Adipocyte (in vitro differentiated cells): ENCODE measurements at regions not wholly inside any gene's neighbourhood (a gene's known extent, or its start where the extent isn't known, plus 50 kb on each side); places are given as distances from the start of the nearest gene placed in this dataset.

Experiments
- DNase-seq: peaks from one replicate; pipeline ENCODE4 v3.0.0-alpha.2; 2015; ENCODE audit warnings: low read depth
- H3K27me3 ChIP-seq: replicated peaks from 2 replicates; pipeline ENCODE4 v1.7.0; 2013; ENCODE audit warnings: mild to moderate bottlenecking, low read length, moderate library complexity; ENCODE audit not compliant: control insufficient read depth, insufficient read depth
- H3K36me3 ChIP-seq: 2 replicates; pipeline ENCODE4 v1.7.0; 2013; ENCODE audit warnings: low read length, mild to moderate bottlenecking, moderate library complexity; ENCODE audit not compliant: control insufficient read depth, insufficient read depth, severe bottlenecking
- H3K4me1 ChIP-seq: 2 replicates; pipeline ENCODE4 v1.7.0; 2013; ENCODE audit warnings: mild to moderate bottlenecking, low read length, moderate library complexity; ENCODE audit not compliant: control insufficient read depth, insufficient read depth
- H3K4me3 ChIP-seq: 2 replicates; pipeline ENCODE4 v1.7.0; 2013; ENCODE audit warnings: mild to moderate bottlenecking, low read length, moderate library complexity
- H3K9ac ChIP-seq: 2 replicates; pipeline ENCODE4 v1.7.0; 2013; ENCODE audit warnings: mild to moderate bottlenecking, low read length, moderate library complexity
- H3K9me3 ChIP-seq: 2 replicates; pipeline ENCODE4 v1.7.0; 2013; ENCODE audit warnings: mild to moderate bottlenecking, low read length, moderate library complexity; ENCODE audit not compliant: control insufficient read depth

DNA sequence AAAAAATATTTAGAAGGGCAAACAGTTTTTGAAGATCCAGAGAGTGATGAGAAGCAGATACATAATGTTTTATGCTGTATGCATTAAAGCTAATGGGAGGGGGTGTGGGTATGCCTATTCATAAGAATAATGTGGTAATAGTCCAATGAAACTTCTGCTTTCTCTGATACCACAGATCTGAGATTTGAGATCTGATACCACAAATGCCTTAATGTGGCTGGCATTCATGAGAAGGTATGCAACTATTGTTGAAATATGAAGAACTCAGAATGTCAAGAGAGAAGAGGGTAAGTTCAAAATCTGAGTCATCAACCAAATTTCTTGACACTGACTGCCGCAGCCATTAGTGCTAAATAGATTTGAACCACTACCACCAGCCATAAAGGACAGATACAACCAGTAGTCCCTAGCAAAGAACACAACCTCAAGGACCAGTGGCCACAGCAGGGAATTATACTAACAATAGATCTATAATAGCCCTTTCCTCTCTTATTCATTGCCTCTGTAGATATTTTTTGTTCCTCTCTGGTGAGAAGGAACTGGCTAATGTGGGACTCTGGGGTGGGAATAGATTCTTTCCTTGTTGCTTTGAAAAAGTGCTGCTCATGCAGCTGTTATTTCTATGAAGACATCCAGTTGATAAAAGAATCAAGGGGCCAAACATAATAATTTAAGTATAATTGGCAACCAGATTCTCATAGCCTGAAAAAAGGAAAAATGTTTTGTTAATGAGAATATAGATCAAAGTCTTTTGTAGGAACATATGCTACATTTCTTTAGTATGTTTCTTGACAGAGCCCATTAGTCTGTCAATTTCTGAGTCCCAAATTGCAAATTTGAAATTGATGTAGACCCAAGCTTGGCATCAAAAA is 256.5 kb upstream of the ZNF608 start:
- no peaks in the 10 kb centered on the region for H3K27me3 ChIP-seq
- no peak overlapping the region for H3K4me3 ChIP-seq
- no peaks in the 10 kb centered on the region for H3K36me3 ChIP-seq
- H3K9ac ChIP-seq, result no peak overlapping the region
- no peaks in the 10 kb centered on the region for H3K4me1 ChIP-seq
- H3K9me3 ChIP-seq, result peaks cover 4% of the 10 kb centered on the region
- peak; percentile 25 for DNase-seq

DNA sequence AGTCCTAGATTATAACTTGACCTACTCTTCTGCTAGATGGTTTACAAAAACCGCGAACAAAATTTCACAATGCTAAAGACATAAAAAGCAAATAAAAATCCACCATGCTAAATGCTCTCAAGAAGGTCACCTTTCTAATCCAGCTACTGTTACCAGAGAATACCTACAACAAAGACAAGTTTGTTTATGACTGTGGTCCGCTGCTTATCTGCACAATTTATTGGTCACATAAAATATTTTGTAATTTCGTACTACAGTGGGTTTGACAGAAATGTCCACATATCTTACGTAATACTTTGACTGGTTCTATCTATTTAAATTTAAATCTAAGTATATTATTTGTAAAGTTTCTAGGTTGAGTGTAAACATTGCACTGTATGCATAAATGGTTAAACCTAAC is 257.6 kb upstream of the ZNF608 start:
- Histone ChIP-seq H3K4me3 (no peak overlapping the region), H3K9ac (no peak overlapping the region), H3K27me3 (no peaks in the 10 kb centered on the region), H3K9me3 (peaks cover 4% of the 10 kb centered on the region), H3K4me1 (no peaks in the 10 kb centered on the region), H3K36me3 (no peaks in the 10 kb centered on the region)
- no peak for DNase-seq

DNA sequence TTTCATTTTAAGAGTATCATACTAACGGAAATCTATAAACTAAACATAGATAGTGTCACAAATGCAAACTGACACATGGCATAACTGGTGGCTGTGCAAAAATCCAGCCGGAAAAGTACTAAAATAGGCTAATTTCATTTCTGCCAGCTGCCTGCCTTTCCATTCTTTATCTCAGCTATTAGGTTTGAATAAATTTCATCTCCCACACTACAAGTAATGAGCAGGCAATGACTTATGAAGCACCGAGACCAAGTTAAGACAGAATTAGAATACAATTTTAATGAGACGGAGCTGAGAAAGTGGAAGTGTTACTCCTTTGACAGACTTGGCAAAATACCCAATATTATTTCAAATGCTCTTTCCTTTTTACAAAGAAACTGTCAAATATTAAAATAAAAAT is 258.8 kb upstream of the ZNF608 start:
- peak overlapping the region; percentile 20 for H3K4me3 ChIP-seq
- no peaks in the 10 kb centered on the region for H3K36me3 ChIP-seq
- no peak for DNase-seq
- no peaks in the 10 kb centered on the region for H3K4me1 ChIP-seq
- peak overlapping the region; percentile 37 for H3K9ac ChIP-seq
- no peaks in the 10 kb centered on the region for H3K27me3 ChIP-seq
- peaks cover 4% of the 10 kb centered on the region for H3K9me3 ChIP-seq

DNA sequence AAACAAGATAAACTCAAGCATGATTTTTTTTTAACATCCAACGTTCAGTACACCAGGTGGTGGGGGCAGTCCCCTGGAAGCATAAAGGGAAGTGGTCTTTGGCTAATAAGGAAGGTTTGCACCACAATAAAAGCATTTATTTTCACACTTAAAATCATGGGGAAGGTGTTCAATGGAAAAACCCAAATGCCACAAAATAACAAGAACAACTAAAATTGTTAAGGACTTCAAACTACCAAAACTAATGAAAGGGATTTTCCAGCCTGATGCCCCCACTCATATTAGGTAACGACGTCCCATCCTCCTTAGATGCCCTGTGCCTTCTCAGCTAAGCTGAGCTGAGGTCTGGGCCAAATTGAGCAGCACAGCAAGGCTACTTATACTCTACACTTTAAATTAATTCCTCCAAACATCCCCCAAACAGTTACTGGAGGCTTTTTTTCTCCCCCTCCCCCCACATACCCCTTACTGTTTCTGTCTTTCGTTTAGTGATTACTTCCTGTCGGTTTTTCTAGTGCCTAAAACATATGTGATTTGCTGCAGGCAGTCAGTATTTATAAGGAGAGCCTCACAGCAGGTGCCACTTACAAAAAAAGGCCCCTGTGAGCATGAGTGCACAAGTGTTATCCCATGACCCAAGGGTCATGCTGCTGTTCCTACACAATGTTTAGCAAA is 259.7 kb upstream of the ZNF608 start:
- Histone ChIP-seq H3K36me3 (no peaks in the 10 kb centered on the region), H3K9ac (no peak overlapping the region), H3K27me3 (no peaks in the 10 kb centered on the region), H3K9me3 (peaks cover 4% of the 10 kb centered on the region), H3K4me3 (no peak overlapping the region), H3K4me1 (no peaks in the 10 kb centered on the region)
- no peak for DNase-seq

DNA sequence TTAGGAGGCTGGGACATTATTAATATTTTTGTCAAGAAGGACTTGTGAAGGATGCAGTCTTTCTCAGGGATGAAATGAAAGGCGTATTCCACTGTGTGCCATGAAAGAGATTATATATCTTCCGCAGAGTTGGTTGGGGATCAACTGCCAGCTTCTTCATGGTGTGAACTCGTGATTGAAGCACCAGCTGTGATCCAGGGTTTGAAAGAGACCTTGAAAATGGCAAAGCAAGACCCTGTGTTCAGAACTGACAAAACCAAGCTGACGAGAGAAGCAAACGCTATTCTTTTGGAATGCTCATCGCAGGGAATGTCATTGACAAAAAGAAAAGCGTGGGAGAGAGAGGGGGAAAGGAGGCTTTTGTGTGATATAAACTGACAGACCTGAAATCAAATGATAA is 263.9 kb upstream of the ZNF608 start:
- Histone ChIP-seq H3K9ac (no peak overlapping the region), H3K27me3 (no peaks in the 10 kb centered on the region), H3K36me3 (no peaks in the 10 kb centered on the region), H3K4me1 (no peaks in the 10 kb centered on the region), H3K4me3 (no peak overlapping the region), H3K9me3 (no peaks in the 10 kb centered on the region)
- DNase-seq, result no peak

DNA sequence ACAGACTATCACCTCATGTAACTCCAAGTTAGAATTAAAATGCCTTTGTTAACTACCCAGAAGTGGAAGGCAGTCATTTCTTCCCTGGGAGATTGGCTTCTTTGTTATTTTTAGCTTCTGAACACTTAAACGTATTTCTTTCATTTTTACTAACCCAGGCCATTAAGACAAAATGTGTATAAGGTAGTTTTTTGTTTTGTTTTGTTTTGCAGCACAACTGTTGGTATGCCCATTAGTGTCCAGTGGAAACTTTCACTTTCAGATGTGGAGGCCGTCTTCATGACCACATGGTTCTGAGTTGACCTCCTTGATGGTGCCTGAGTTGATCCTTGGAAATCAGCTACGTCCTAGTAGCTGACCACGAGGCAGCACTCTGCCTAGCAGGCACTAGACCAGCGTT is 264.6 kb upstream of the ZNF608 start:
- Histone ChIP-seq H3K4me1 (no peaks in the 10 kb centered on the region), H3K9me3 (no peaks in the 10 kb centered on the region), H3K9ac (no peak overlapping the region), H3K27me3 (no peaks in the 10 kb centered on the region), H3K36me3 (no peaks in the 10 kb centered on the region), H3K4me3 (no peak overlapping the region)
- no peak for DNase-seq

DNA sequence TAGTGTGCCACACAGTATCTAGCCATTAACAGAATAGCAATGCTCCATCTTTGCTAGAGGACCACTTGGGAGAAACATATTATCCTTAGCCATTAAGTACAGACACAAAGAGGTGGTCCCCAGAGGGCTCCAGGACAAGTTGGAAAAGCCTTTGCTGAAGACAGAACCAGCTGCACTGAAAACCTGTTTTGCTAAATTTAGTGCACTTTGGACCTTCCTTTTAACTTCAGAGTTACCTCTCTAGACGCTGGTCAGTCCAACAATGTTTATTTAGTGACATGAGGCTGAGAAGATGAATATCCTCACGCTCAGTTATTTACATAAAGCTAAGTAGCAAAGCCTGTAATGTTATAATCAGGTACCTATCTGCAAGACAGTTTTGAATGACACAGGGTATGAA is 265.0 kb upstream of the ZNF608 start:
- no peaks in the 10 kb centered on the region for H3K9me3 ChIP-seq
- DNase-seq, result no peak
- H3K4me3 ChIP-seq, result no peak overlapping the region
- H3K27me3 ChIP-seq, result no peaks in the 10 kb centered on the region
- no peaks in the 10 kb centered on the region for H3K36me3 ChIP-seq
- no peaks in the 10 kb centered on the region for H3K4me1 ChIP-seq
- no peak overlapping the region for H3K9ac ChIP-seq

DNA sequence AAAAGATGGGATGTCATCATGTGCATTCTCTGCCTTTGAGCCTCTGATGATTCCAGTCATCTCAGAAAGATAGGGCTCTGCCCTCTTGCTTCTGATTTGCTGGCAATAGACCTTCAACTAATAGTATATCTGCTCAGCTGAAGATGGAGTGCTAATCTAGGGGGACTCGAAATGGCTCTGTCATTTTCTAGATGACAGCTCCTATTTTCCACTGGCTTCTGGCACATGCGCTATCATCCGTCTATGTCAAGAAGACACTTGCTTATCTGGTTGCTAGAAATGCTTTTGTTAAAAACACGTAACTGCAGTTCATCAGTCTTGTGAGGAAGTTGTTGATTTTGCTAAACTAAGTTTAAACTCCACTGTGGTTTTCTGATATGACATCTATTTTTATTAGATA is 265.5 kb upstream of the ZNF608 start:
- Histone ChIP-seq H3K4me1 (no peaks in the 10 kb centered on the region), H3K9ac (no peak overlapping the region), H3K4me3 (no peak overlapping the region), H3K9me3 (no peaks in the 10 kb centered on the region), H3K27me3 (no peaks in the 10 kb centered on the region), H3K36me3 (no peaks in the 10 kb centered on the region)
- DNase-seq, result no peak

DNA sequence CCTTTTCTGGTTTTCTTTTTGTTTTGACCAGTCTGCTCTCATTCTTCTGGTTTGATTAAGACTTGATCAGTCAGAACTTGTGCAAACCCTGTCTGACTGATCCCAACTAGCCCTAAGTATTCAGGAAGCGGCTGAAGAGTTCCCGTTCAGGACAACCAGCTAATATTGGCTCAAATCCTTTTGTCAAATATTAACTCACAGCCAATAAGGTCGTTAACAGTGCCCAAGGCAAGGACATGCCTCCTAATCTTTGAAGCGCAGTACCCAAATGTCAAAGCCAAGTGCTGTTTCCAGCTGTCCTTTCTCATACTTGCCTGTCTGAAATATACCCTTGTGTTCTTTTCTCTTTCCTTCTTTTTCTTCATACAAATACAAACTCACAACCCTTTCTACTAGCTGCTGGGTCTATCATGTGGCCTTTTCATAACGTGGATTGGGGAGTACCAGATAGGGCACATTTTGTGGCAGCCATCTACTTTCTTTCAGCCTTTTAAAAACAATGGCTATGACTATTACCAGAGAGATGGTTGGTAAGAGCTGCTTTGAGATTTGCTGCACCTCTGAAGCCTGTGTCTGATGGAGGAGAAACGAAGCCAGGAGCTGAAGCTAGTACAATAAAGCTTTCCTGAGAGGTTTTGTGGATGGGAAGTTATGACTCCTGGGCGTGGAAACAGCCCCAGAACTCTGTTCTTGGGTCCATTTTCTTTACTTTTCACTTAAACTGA is 266.4 kb upstream of the ZNF608 start:
- DNase-seq, result no peak
- Histone ChIP-seq H3K9ac (no peak overlapping the region), H3K4me3 (no peak overlapping the region), H3K9me3 (no peaks in the 10 kb centered on the region), H3K27me3 (no peaks in the 10 kb centered on the region), H3K36me3 (no peaks in the 10 kb centered on the region), H3K4me1 (no peaks in the 10 kb centered on the region)

DNA sequence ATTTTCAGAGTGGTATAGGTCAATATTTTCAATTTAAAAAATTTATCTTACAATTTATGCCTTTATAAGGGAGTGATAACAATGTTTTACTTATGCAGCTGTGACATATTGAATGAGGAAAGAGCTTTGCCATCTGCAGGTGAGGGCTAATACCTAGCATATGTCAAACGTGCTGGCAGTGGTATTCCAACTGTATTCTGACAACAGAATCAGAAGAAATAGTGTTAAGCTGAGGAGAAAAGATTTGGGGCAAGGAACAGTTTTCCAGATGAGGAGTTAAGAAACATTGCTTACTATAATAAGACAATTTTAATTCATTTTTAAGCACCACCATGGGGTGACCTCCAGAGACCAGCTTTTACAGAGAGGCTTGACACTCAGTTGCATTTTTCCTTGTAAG is 267.8 kb upstream of the ZNF608 start:
- no peaks in the 10 kb centered on the region for H3K27me3 ChIP-seq
- H3K9ac ChIP-seq, result no peak overlapping the region
- H3K36me3 ChIP-seq, result no peaks in the 10 kb centered on the region
- H3K4me3 ChIP-seq, result no peak overlapping the region
- H3K4me1 ChIP-seq, result no peaks in the 10 kb centered on the region
- no peaks in the 10 kb centered on the region for H3K9me3 ChIP-seq
- DNase-seq, result no peak

DNA sequence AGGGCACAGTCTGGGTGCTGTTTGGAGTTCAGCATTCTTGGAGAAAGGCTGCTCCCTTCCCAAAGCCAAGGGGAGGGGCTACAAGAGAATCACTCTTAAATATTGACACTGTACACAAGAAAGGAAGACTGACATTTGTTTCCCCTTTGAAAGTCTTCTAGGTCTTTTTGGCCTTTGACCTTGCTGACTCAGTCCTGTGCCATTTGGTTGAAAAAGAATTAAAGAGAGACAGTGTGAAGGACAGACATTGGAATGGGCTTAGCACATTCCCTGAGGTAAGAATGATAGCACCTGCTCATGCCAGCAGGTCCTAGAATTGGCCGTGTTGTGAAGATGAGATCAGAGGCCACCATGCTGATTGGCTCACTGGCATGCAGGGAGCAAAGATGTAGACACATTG is 271.4 kb upstream of the ZNF608 start:
- Histone ChIP-seq H3K4me1 (no peaks in the 10 kb centered on the region), H3K36me3 (no peaks in the 10 kb centered on the region), H3K4me3 (no peak overlapping the region), H3K27me3 (no peaks in the 10 kb centered on the region), H3K9me3 (no peaks in the 10 kb centered on the region), H3K9ac (no peak overlapping the region)
- no peak for DNase-seq
